ENCODE measurements at regions not wholly inside any gene's neighbourhood (a gene's known extent, or its start where the extent isn't known, plus 50 kb on each side); places are given as distances from the start of the nearest gene placed in this dataset.

DNA sequence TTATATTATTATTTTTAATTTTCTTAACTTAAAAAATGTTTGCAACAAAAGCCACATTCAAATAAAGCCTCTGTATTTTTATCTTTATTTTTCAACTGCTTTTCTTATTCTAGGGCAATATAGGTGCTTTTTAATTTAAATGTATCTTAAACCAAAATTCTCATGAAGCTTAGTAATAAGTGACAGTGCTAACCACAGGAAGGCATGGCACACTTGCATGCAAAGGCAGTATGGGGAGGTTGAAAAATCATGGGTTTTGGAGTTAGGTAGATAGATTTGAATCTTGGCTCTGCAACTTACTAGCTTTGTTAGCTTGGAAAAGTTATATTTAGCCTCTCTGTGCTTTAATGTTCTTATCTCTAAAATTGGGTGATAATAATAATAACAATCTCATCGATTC is 458.0 kb downstream of the DMAC1 start:
- TF ChIP-seq, protein P1, sequence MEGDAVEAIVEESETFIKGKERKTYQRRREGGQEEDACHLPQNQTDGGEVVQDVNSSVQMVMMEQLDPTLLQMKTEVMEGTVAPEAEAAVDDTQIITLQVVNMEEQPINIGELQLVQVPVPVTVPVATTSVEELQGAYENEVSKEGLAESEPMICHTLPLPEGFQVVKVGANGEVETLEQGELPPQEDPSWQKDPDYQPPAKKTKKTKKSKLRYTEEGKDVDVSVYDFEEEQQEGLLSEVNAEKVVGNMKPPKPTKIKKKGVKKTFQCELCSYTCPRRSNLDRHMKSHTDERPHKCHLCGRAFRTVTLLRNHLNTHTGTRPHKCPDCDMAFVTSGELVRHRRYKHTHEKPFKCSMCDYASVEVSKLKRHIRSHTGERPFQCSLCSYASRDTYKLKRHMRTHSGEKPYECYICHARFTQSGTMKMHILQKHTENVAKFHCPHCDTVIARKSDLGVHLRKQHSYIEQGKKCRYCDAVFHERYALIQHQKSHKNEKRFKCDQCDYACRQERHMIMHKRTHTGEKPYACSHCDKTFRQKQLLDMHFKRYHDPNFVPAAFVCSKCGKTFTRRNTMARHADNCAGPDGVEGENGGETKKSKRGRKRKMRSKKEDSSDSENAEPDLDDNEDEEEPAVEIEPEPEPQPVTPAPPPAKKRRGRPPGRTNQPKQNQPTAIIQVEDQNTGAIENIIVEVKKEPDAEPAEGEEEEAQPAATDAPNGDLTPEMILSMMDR (conservative IDR thresholded peaks at IDR 0.05 in 1 of 2, IDR thresholded peaks at IDR 0.05 in 1 of 2; ENCODE audit: low read depth in 1 of 2, low read length in 2 of 2), result no peak
- no peak for TF ChIP-seq EZH2 (IDR thresholded peaks at IDR 0.05; ENCODE audit: low read length, missing control alignments)

Data from fibroblast of lung (primary cell).